ENCODE measurements at regions not wholly inside any gene's neighbourhood (a gene's known extent, or its start where the extent isn't known, plus 50 kb on each side); places are given as distances from the start of the nearest gene placed in this dataset.

DNA sequence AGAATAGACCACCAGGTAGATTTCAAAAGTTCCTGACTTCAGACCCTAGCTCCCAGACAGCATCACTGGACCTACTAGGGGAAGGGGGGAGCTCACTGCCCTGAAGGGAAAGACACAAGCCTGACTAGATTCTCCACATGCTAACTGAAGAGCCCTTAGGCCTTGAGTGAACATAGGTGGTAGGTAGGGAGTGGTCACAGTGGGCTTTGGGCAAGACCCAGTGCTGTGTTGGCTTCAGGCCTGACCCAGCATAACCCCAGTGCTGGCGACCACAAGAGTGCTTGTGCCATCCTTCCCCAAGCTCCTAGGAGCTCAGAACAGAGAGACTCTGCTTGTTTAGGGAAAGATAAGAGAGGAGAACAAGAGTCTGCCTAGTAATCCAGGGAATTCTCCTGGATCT lies 51.1 kb upstream of the ACADM start:
- whole genome bisulfite sequencing, 2 experiments (ENCODE audit: low coverage in 1 of 2, low lambda C conversion rate in 2 of 2, missing lambda C conversion rate in 2 of 2), result 41 to 62% methylated on average over 1 of the region's 1 CpG
- TF ChIP-seq EZH2 (IDR thresholded peaks at IDR 0.05; ENCODE audit: insufficient read depth, poor library complexity, severe bottlenecking) (no peak), EZH2phosphoT487 (IDR thresholded peaks at IDR 0.05; ENCODE audit: insufficient read depth, low read depth) (no peak)
- no peak overlapping the region for H3K4me3 ChIP-seq
- no peaks in the 10 kb centered on the region for H3K79me2 ChIP-seq (ENCODE audit: insufficient read depth)
- no peaks in the 10 kb centered on the region for H3K9me3 ChIP-seq (ENCODE audit: low read depth)
- H3K4me2 ChIP-seq (ENCODE audit: unreplicated experiment), result no peak overlapping the region
- H2AFZ ChIP-seq, result peak overlapping the region; percentile 47; the same call in 1 of the 2 replicates
- peaks cover 9% of the 10 kb centered on the region for H3K4me1 ChIP-seq (ENCODE audit: insufficient read depth)
- no peaks in the 10 kb centered on the region for H3F3A ChIP-seq (ENCODE audit: insufficient read depth)
- no peaks in the 10 kb centered on the region for H4K20me1 ChIP-seq (ENCODE audit: insufficient read depth)
- DNase-seq, result no peak
- no peaks in the 10 kb centered on the region for H3K9me2 ChIP-seq (ENCODE audit: insufficient read depth)
- no peak overlapping the region for H3K27ac ChIP-seq
- no peak overlapping the region for H3K9ac ChIP-seq
- in situ Hi-C loops (cut with MboI), result no loop called here
- H3K36me3 ChIP-seq (ENCODE audit: low read depth), result no peaks in the 10 kb centered on the region
- no peaks in the 10 kb centered on the region for H3K27me3 ChIP-seq (replicated peaks; ENCODE audit: insufficient read depth)

DNA sequence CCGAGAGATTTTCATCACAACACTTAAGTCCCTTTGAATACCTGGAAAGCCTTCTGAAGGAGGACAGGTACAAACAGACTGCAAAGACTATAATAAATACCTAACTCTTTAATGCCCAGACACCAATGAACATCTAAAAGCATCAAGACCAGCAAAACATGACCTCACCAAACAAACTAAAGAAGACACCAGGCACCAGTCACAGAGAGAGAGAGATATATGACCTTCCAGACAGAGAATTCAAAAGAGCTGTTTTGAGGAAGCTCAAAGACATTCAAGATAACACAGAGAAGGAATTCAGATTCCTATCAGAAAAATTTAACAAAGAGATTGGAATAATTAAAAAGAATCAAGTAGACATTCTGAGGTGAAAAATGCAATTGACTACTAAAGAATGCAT lies 50.6 kb upstream of the ACADM start:
- Histone ChIP-seq H3K79me2 (ENCODE audit: insufficient read depth) (no peaks in the 10 kb centered on the region), H3K27me3 (replicated peaks; ENCODE audit: insufficient read depth) (no peaks in the 10 kb centered on the region), H3K9me3 (ENCODE audit: low read depth) (no peaks in the 10 kb centered on the region), H4K20me1 (ENCODE audit: insufficient read depth) (no peaks in the 10 kb centered on the region), H3K27ac (no peak overlapping the region), H3F3A (ENCODE audit: insufficient read depth) (no peaks in the 10 kb centered on the region), H3K4me1 (ENCODE audit: insufficient read depth) (peaks cover 9% of the 10 kb centered on the region), H3K9ac (no peak overlapping the region), H3K4me3 (no peak overlapping the region), H2AFZ (no peak overlapping the region), H3K4me2 (ENCODE audit: unreplicated experiment) (no peak overlapping the region), H3K36me3 (ENCODE audit: low read depth) (no peaks in the 10 kb centered on the region), H3K9me2 (ENCODE audit: insufficient read depth) (no peaks in the 10 kb centered on the region)
- 53 to 68% methylated on average over 1 of the region's 1 CpG for WGBS, 2 experiments (ENCODE audit: low coverage in 1 of 2, low lambda C conversion rate in 2 of 2, missing lambda C conversion rate in 2 of 2)
- in situ Hi-C loops (cut with MboI), result no loop called here
- DNase-seq, result no peak
- TF ChIP-seq EZH2phosphoT487 (IDR thresholded peaks at IDR 0.05; ENCODE audit: insufficient read depth, low read depth), result no peak
- no peak for TF ChIP-seq EZH2 (IDR thresholded peaks at IDR 0.05; ENCODE audit: insufficient read depth, poor library complexity, severe bottlenecking)

Measured in GM23248 (cell line).